NCI-H2171 (cell line): ENCODE measurements at regions not wholly inside any gene's neighbourhood (a gene's known extent, or its start where the extent isn't known, plus 50 kb on each side); places are given as distances from the start of the nearest gene placed in this dataset.
"Not testable (repeated sequence)": the region's sequence is repeated elsewhere in the genome, so short reads cannot be mapped to it uniquely, and the experiment has no call there.

ENCODE experiments used
- DNase-seq: peaks from one replicate; lab custom pipeline; 2025; lab: John Stamatoyannopoulos, UW

- DNase-seq = no peak
Measured at GRCh38 chr2:239727182-239727775, 297.9 kb downstream of the NDUFA10 start.

GRCh38 chr2:239726631-239727181 lies 298.4 kb downstream of the NDUFA10 start:
- DNase-seq = no peak

- no peak for DNase-seq
Measured at GRCh38 chr2:239726091-239726591, 299.0 kb downstream of the NDUFA10 start.

DNA sequence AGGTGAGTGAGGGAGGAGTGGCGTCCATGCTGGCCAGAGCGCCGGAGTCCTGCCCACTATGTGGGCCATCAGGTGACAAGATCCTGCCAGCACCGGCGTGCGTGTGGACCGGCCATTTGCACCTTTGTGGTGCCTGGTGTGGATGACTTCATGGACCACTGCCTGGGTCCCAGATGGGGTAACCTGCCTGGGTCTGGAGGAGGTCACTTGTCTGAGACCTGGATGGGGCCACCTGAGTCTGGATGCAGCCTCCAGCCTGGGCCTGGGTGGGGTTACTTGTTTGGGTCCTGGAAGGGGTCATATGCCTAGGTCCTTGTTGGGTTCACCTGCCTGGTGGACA lies 299.6 kb downstream of the NDUFA10 start:
- DNase-seq = no peak

- no peak for DNase-seq
Measured at GRCh38 chr2:239724851-239725550, 300.1 kb downstream of the NDUFA10 start.

DNA sequence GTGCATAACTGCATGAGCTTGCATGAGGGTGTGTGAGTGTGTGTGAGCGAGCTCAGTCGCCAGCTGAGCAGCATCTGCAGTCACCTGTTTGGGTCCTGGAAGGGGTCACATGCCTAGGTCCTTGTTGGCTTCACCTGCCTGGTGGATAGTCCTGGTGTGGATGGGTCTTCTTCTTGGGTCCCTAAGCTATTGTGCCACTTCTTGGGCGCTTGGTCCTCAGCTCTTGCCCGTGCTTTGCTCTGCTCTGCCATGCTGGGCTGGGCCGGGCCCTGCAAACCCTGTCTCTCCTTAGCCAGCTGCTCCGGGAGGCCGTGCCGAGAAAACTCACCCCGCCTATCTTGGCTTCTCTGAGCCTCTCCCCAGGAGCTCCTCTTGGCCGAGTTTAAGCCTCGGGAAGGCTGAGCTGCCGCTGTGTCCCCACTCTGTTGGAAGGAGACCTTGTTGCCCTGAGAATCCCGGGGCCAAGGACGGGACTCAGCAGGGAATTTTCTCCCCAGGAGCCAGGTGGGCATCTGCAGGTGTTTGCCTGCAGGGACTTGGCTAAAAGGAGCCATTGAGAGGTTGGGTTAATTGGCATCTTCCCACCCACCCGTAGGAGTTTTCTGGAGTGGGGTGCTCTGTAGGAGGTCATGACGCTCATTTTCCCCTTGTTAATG lies 300.8 kb downstream of the NDUFA10 start:
- DNase-seq = no peak

DNA sequence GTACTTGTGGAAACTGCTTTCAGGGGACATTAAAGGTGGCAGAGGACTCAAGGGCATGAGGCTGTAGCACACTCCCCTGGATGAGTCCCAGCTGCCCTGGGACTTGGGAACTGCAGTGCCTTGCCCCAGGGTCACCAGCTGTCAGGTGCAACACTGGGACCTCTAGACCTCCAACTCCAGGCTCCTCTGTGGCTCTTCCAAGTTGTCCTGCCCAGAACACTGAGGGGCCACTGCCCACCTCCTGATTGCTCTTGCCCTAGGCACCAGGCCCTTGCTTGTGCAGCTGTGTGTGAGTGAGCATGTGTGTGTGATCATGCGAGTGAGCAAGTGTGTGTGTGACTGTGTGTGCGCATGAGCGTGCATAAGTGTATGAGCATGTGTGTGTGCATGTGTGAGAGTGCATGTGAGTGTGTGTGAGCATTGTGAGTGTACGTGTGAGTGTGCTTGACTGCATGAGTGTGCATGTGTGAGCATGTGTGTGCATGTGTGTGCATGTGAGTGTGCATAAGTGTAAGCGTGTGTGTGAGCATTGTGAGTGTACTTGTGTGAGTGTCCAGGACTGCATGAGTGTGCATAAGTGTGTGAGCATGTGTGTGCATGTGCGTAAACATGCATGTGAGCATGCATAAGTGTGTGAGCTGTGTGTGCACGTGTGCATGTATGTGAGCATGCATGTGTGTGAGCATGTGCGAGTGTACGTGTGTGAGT lies 301.5 kb downstream of the NDUFA10 start:
- DNase-seq = no peak

DNA sequence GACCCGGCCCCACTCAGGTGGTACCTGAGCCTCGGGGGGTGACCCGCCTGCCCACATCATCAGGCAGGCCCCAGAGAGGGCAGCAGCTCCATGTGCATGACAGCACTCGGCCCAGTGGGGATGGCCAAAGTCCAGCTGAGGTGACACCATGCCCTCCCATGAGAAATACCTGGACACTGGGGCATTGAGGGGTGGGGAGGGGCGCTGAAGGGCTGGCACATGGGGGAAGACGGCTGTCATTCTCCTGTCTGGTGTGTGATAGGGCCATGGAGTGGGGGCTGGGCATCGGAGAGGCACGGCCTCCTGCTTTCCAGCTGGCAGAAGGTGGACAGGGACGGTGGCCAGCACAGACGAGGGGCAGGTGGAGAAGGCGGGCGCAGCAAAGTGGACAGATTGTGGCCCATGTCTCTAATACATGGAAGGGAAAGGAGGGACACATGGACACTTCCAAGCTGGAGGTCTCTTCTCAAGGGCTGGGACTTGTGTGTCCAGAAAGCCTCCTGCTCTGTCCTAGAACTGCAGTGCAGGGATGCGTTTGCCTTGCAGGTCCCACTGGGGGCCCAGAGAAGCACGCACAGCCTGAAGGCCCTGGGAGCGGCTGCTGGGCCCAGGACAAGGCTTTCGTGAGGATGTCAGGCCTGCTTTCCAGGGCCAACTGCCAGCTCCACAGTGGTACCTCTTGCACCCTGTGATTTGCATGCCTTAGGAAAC lies 302.2 kb downstream of the NDUFA10 start:
- DNase-seq = no peak

DNA sequence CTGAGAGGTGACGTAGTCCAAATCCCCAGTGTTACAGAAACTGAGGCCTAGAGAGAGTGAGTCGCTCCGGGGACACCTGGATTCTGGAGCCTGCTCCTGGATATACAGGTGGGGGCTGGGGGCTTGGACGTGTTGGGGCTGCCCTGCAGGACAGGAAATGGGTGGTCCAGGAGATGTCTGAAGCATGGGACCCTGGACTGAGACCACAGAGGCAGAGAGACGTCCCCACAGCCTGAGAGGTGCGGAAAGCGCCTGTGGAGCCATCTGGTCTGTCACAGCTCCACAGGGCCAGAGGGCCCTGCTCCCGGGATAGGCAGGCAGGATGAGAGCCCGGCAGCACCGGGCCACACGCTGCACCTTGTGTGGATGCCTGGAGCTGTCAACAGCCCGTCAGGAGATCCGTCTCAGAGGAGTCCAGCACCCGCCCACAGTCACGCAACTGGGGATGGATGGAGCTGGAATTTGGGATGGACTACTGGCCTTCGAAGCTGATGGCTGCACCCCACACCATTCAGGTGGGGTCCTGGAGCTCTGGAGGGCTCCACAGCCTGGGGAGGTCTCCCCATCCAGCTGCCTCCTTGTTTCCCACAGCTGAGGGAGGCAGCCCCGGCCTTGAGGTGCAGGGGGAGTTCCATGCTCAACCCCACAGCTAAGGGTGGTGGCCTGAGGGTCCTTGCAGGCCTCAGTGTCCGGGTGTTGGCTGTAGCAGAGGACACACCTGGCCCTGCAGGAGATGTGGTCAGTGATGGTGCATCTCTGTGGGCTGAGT lies 303.0 kb downstream of the NDUFA10 start:
- no peak for DNase-seq

DNA sequence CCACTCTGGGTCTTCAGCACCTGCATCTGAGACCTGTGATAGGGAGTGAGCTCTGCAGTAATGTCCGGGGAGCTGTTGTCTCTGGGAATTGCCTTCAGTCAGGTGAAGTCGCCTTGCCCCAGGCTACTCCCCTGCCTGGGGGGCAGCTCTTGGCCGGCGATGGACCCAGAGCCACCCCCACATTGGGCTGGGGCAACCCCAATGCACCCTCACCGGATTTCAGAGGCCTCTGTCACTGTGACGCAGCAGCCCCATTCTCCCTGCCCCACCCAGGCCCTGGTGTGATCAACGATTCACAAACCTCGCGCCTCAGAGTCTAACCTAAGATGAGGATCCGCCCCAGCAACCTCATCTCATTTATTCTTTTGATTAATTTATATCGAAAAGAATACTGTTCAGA lies 303.6 kb downstream of the NDUFA10 start:
- no peak for DNase-seq

- no peak for DNase-seq
Measured at GRCh38 chr2:239720361-239721360, 304.5 kb downstream of the NDUFA10 start.

GRCh38 chr2:239719791-239720360 lies 305.3 kb downstream of the NDUFA10 start:
- no peak for DNase-seq

DNA sequence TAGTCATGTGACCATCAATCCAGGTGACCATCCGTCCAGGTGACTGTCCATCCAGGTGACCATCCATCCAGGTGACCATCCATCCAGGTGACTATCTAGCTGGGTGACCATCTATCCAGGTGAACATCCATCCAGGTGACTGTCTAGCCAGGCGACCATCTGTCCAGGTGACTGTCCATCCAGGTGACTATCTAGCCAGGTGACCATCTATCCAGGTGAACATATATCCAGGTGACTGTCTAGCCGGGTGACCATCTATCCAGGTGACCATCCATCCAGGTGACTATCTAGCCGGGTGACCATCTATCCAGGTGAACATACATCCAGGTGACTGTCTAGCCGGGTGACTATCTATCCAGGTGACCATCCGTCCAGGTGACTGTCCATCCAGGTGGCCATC lies 306.2 kb downstream of the NDUFA10 start:
- not testable (repeated sequence) for DNase-seq

- no peak for DNase-seq
Measured at GRCh38 chr2:239717706-239718105, 307.4 kb downstream of the NDUFA10 start.

DNA sequence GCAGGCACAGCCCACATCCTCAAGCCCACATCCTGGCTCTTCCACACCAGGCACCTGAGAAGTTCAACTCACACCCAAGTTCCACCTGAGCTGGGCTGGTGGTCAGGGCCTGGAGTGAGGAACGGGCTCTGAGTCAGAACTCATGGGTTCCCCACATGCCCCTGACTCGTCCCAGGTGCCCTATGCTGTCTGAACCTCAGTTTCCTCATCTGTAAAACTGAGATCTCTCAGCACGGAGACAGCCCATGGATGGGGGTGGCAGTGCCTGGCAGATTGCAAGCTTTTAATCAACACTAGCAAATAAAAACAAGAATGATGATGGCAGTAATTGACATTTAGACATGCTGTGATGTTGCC lies 307.8 kb downstream of the NDUFA10 start:
- DNase-seq = no peak

GRCh38 chr2:239716536-239717318 lies 308.4 kb downstream of the NDUFA10 start:
- DNase-seq = no peak

GRCh38 chr2:239716009-239716408 lies 309.1 kb downstream of the NDUFA10 start:
- DNase-seq = no peak

GRCh38 chr2:239715606-239716005 lies 309.5 kb downstream of the NDUFA10 start:
- DNase-seq = no peak

- no peak for DNase-seq
Measured at GRCh38 chr2:239715202-239715601, 309.9 kb downstream of the NDUFA10 start.
